ENCODE measurements at regions not wholly inside any gene's neighbourhood (a gene's known extent, or its start where the extent isn't known, plus 50 kb on each side); places are given as distances from the start of the nearest gene placed in this dataset.

DNA sequence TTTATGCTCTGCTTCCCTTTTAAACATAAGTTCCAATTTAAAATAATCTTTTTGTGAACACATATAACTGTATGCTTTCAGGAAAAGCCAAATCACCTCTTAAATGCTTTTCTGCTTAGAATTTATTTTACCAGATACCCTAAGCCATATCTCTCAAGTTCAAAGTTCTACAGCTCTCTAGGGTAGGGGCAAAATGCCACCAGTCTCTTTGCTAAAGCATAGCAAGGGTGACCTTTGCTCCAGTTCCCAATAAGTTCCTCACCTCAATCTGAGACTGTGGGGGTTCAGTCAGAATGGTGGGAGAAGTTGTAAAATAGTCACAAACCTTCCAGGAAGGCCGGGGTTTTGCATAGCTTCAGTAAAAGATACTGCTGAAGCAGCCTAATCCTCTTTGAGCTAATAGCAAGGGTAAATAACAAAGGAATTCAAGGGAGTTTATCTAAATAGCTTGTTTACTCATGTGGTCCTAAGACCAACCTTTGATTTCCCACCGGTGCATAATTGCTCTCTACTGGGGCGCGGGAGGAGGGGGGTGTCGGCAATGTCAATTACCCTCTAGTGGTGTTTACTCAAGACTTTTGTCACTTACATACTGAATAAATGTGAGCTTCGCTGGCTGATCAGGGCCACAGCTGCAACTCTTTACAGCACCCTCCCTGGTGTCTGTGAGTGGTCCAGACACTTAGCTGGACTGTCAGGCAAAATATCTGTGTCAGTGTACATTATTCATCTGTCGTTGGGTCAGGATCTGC, 1376.2 kb downstream of the NCAM2 start:
- no peak for TF ChIP-seq CTCF (IDR thresholded peaks at IDR 0.05)
- TF ChIP-seq POLR2A (IDR thresholded peaks at IDR 0.05) = no peak
